ENCODE measurements at regions not wholly inside any gene's neighbourhood (a gene's known extent, or its start where the extent isn't known, plus 50 kb on each side); places are given as distances from the start of the nearest gene placed in this dataset.
A peak's percentile ranks its signal among the peaks of the same experiment; 100 is the strongest.
"Not testable (repeated sequence)": the region's sequence is repeated elsewhere in the genome, so short reads cannot be mapped to it uniquely, and the experiment has no call there.

- TF ChIP-seq CTCF (IDR thresholded peaks at IDR 0.05; ENCODE audit: low read depth, low read length): no peak
- DNase-seq (ENCODE audit: extremely low read depth, low read depth): no peak
Observed at GRCh38 chrX:110519501-110519900, 160.9 kb downstream of the RTL9 start.

- DNase-seq (ENCODE audit: extremely low read depth, low read depth): no peak
- no peak for TF ChIP-seq CTCF (IDR thresholded peaks at IDR 0.05; ENCODE audit: low read depth, low read length)
Observed at GRCh38 chrX:110519906-110520452, 161.3 kb downstream of the RTL9 start.

GRCh38 chrX:110520652-110521051 is 162.0 kb downstream of the RTL9 start:
- not testable (repeated sequence) for DNase-seq (ENCODE audit: extremely low read depth, low read depth)

- no peak for TF ChIP-seq CTCF (IDR thresholded peaks at IDR 0.05; ENCODE audit: low read depth, low read length)
Observed at GRCh38 chrX:110531873-110532580, 173.4 kb downstream of the RTL9 start.

GRCh38 chrX:110532581-110532931 is 173.9 kb downstream of the RTL9 start:
- no peak for TF ChIP-seq CTCF (IDR thresholded peaks at IDR 0.05; ENCODE audit: low read depth, low read length)
- no peak for DNase-seq (ENCODE audit: extremely low read depth, low read depth)

More at GRCh38 chrX:110531873-110532580, 173.4 kb downstream of the RTL9 start:
- DNase-seq (ENCODE audit: extremely low read depth, low read depth): peak; percentile 5

- no peak for TF ChIP-seq CTCF (IDR thresholded peaks at IDR 0.05; ENCODE audit: low read depth, low read length)
- DNase-seq (ENCODE audit: extremely low read depth, low read depth): no peak
Observed at GRCh38 chrX:110536816-110537215, 178.2 kb downstream of the RTL9 start.

GRCh38 chrX:110541266-110541665 is 182.6 kb downstream of the RTL9 start:
- no peak for DNase-seq (ENCODE audit: extremely low read depth, low read depth)
- TF ChIP-seq CTCF (IDR thresholded peaks at IDR 0.05; ENCODE audit: low read depth, low read length): no peak

GRCh38 chrX:110550854-110551253 is 192.2 kb downstream of the RTL9 start:
- not testable (repeated sequence) for DNase-seq (ENCODE audit: extremely low read depth, low read depth)
